A673 (cell line): ENCODE measurements at regions not wholly inside any gene's neighbourhood (a gene's known extent, or its start where the extent isn't known, plus 50 kb on each side); places are given as distances from the start of the nearest gene placed in this dataset.

ENCODE experiments used
- BruUV-seq: library from RNA; stranded (reverse); fragments of 400-500 nt; replicated peaks from 2 replicates; lab custom pipeline; 2021; lab: Mats Ljungman, UMichigan
- CTCF ChIA-PET: fragments of 300-600 bp; sonication (Branson Sonifier 250); formaldehyde crosslinking; loops from one replicate; lab custom pipeline; 2022; ENCODE audit warnings: antibody characterized with exemption; lab: Charles Lee
- POLR2A ChIA-PET: fragments of 300-600 bp; sonication (Branson Sonifier 250); formaldehyde crosslinking; loops from one replicate; lab custom pipeline; 2022; ENCODE audit warnings: antibody characterized with exemption; ENCODE audit not compliant: low non-redundant PET; lab: Charles Lee
- DNase-seq: peaks from one replicate; pipeline ENCODE4 v3.0.0-alpha.2; 2015; ENCODE audit warnings: low spot score
- H3K27ac ChIP-seq: fragments of 200-600 bp; sonication (generic); 2 replicates; pipeline ENCODE4 v1.5.1; 2016; ENCODE audit warnings: mixed run types, low read depth, mild to moderate bottlenecking, mixed read lengths, antibody characterized with exemption, low read length; ENCODE audit not compliant: poor library complexity, severe bottlenecking
- H3K27me3 ChIP-seq: fragments of 200-600 bp; sonication (generic); replicated peaks from 2 replicates; pipeline ENCODE4 v1.6.1; 2017; ENCODE audit warnings: mixed run types, low read depth, mild to moderate bottlenecking, mixed read lengths, antibody characterized with exemption, low read length; ENCODE audit not compliant: insufficient read depth, poor library complexity
- H3K36me3 ChIP-seq: fragments of 200-600 bp; sonication (generic); 2 replicates; pipeline ENCODE4 v1.6.1; 2016; ENCODE audit warnings: mixed run types, mild to moderate bottlenecking, mixed read lengths, antibody characterized with exemption, low read length; ENCODE audit not compliant: insufficient read depth, poor library complexity, severe bottlenecking
- H3K4me1 ChIP-seq: fragments of 200-600 bp; sonication (generic); 2 replicates; pipeline ENCODE4 v1.6.1; 2017; ENCODE audit warnings: mixed run types, mild to moderate bottlenecking, mixed read lengths, antibody characterized with exemption, low read length; ENCODE audit not compliant: insufficient read depth, poor library complexity, severe bottlenecking
- H3K4me3 ChIP-seq: fragments of 200-600 bp; sonication (generic); 2 replicates; pipeline ENCODE4 v1.5.1; 2016; ENCODE audit warnings: low read depth, mixed run types, mild to moderate bottlenecking, mixed read lengths, low read length; ENCODE audit not compliant: poor library complexity, severe bottlenecking
- H3K9me3 ChIP-seq: fragments of 200-600 bp; sonication (generic); 2 replicates; pipeline ENCODE4 v1.6.1; 2016; ENCODE audit warnings: mixed run types, low read depth, mild to moderate bottlenecking, mixed read lengths, antibody characterized with exemption, low read length; ENCODE audit not compliant: poor library complexity, severe bottlenecking
- EZH2 ChIP-seq: fragments of 200-600 bp; sonication (generic); IDR thresholded peaks from 2 replicates; pipeline ENCODE4 v1.6.1; 2017; ENCODE audit warnings: borderline replicate concordance, low read depth, mild to moderate bottlenecking, mixed read lengths, antibody characterized with exemption, low read length; ENCODE audit not compliant: poor library complexity, severe bottlenecking
- intact Hi-C: fragments of 100-400 bp; cut with micrococcal nuclease; formaldehyde crosslinking; loops from one replicate; pipeline ENCODE4 v1.10.0; 2022; ENCODE audit not compliant: unreplicated experiment
- TF ChIP-seq, protein P1 (sequence below): fragments of 300-800, 200-600 bp; sonication (generic); conservative IDR thresholded peaks from 2 replicates; pipeline ENCODE4 v1.5.1; 2017; ENCODE audit warnings: low read depth, mild to moderate bottlenecking, antibody characterized with exemption, low read length, moderate library complexity, mixed read lengths

DNA sequence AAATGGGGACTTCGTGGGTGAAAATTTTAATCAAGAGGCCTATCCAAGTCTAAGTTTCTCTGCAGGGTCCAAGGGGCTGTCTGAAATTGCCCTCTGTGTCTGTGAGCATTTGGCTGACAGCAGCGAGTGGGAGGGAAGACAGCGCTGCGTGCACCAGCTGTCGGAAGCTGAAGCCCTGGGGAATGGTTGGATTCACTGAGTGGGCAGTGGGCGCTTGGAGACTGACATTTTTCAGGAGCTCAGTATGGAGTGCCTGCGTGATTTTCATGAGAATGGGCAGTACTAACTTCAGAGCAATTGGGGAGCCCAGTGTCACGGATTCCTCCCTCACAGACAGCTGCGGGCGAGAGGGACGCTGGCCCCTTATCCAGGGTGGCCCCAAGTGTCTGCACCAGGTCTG is 388.8 kb upstream of the B3GAT1 start:
- no peaks in the 10 kb centered on the region for H3K27me3 ChIP-seq
- H3K36me3 ChIP-seq, result no peaks in the 10 kb centered on the region
- POLR2A ChIA-PET, result no interaction called here
- H3K4me3 ChIP-seq, result no peak overlapping the region
- no peak for DNase-seq
- no peak for TF ChIP-seq EZH2
- TF ChIP-seq, protein P1, sequence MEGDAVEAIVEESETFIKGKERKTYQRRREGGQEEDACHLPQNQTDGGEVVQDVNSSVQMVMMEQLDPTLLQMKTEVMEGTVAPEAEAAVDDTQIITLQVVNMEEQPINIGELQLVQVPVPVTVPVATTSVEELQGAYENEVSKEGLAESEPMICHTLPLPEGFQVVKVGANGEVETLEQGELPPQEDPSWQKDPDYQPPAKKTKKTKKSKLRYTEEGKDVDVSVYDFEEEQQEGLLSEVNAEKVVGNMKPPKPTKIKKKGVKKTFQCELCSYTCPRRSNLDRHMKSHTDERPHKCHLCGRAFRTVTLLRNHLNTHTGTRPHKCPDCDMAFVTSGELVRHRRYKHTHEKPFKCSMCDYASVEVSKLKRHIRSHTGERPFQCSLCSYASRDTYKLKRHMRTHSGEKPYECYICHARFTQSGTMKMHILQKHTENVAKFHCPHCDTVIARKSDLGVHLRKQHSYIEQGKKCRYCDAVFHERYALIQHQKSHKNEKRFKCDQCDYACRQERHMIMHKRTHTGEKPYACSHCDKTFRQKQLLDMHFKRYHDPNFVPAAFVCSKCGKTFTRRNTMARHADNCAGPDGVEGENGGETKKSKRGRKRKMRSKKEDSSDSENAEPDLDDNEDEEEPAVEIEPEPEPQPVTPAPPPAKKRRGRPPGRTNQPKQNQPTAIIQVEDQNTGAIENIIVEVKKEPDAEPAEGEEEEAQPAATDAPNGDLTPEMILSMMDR, result no peak
- H3K9me3 ChIP-seq, result no peaks in the 10 kb centered on the region
- H3K27ac ChIP-seq, result no peak overlapping the region
- no TSS peak for BruUV-seq
- H3K4me1 ChIP-seq, result no peaks in the 10 kb centered on the region
- intact Hi-C loops, result no loop called here
- CTCF ChIA-PET, result no interaction called here

DNA sequence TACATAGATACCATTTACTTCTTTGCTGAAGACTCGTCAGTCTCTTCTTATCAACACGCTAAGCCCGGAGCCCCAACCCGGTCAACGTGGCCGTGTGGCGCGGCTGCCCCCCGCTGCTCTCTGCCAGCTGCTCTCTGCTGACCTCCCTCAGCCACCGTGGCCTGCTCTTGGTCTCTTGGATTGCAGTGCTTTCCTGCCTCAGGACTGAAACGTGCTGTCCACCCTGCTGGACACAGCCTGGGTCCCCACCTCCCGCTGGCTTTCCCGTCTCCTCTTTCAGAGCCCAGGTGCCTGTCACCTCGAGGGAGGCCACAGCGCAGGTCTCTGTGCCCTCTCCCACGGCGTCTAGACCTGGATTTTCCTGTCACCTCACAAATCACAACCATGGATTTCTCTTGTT is 388.1 kb upstream of the B3GAT1 start:
- ChIA-PET CTCF (no interaction called here), POLR2A (no interaction called here)
- Histone ChIP-seq H3K36me3 (no peaks in the 10 kb centered on the region), H3K9me3 (no peaks in the 10 kb centered on the region), H3K4me3 (no peak overlapping the region), H3K27me3 (no peaks in the 10 kb centered on the region), H3K27ac (no peak overlapping the region), H3K4me1 (no peaks in the 10 kb centered on the region)
- DNase-seq, result no peak
- intact Hi-C loops, result no loop called here
- no peak for TF ChIP-seq EZH2
- TF ChIP-seq, protein P1, result no peak
- no TSS peak for BruUV-seq

DNA sequence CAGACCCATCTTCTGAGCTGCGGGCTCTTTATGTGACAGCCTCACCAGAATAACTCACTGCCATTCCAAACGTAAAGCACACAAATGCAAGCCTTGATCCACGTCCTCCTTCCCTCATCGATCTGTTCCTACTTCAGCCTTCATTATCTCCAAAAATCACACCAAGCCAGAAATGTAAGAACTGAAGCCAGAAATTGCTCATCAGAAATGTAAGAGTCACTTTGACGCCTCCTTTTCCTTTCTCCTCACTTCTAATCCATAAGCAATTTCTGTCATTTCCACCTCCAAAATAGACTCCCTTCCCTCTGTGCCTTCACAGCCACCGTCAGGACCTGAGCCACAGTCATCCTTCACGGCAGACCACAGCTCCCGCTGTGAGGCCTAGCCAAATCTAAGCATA is 387.3 kb upstream of the B3GAT1 start:
- Histone ChIP-seq H3K4me1 (no peaks in the 10 kb centered on the region), H3K4me3 (no peak overlapping the region), H3K9me3 (no peaks in the 10 kb centered on the region), H3K27me3 (no peaks in the 10 kb centered on the region), H3K36me3 (no peaks in the 10 kb centered on the region), H3K27ac (no peak overlapping the region)
- ChIA-PET POLR2A (no interaction called here), CTCF (no interaction called here)
- no TSS peak for BruUV-seq
- DNase-seq, result no peak
- intact Hi-C loops, result no loop called here
- TF ChIP-seq, protein P1, result no peak
- TF ChIP-seq EZH2, result no peak
